Hepatocyte (in vitro differentiated cells): ENCODE measurements at regions not wholly inside any gene's neighbourhood (a gene's known extent, or its start where the extent isn't known, plus 50 kb on each side); places are given as distances from the start of the nearest gene placed in this dataset.

Experiments
- CTCF ChIP-seq: fragments of 200-600 bp; sonication (generic); IDR thresholded peaks from 2 replicates; pipeline ENCODE4 v1.5.1; 2016; ENCODE audit warnings: antibody characterized with exemption, mild to moderate bottlenecking; ENCODE audit not compliant: poor library complexity
- EZH2phosphoT487 ChIP-seq: fragments of 200-600 bp; sonication (generic); IDR thresholded peaks from one replicate; pipeline ENCODE4 v1.6.1; 2018; ENCODE audit warnings: antibody characterized with exemption, mild to moderate bottlenecking, low read depth, moderate library complexity; ENCODE audit not compliant: unreplicated experiment, severe bottlenecking

GRCh38 chr2:5315041-5315440 is 377.1 kb upstream of the SOX11 start:
- TF ChIP-seq CTCF (no peak), EZH2phosphoT487 (no peak)
